ENCODE measurements at regions not wholly inside any gene's neighbourhood (a gene's known extent, or its start where the extent isn't known, plus 50 kb on each side); places are given as distances from the start of the nearest gene placed in this dataset.

GRCh38 chr12:87782838-87783237 lies 246.4 kb downstream of the C12orf50 start:
- Histone ChIP-seq H3K4me1 (ENCODE audit: control insufficient read depth, insufficient read depth, low read length, poor library complexity, severe bottlenecking) (no peaks in the 10 kb centered on the region), H3K27ac (ENCODE audit: insufficient read depth, low read length, poor library complexity, severe bottlenecking) (no peak overlapping the region), H3K27me3 (ENCODE audit: control insufficient read depth, insufficient read depth, low read length) (no peaks in the 10 kb centered on the region), H3K9me3 (ENCODE audit: control insufficient read depth in 2 of 2, low read length in 2 of 2) (no peaks in the 10 kb centered on the region), H3K4me3 (ENCODE audit: low read depth, low read length) (no peak overlapping the region), H3K36me3 (ENCODE audit: control insufficient read depth, insufficient read depth, low read length) (no peaks in the 10 kb centered on the region)
- no peaks in the 10 kb centered on the region for H3K27me3 Mint-ChIP-seq
- ATAC-seq (ENCODE audit: low read depth in 2 of 2) (no peak), DNase-seq (no peak)
- H3K9me3 Mint-ChIP-seq: peaks cover 0 to 15% (median 2%) of the 10 kb centered on the region in 7 donors
- no peak overlapping the region for H3K27ac Mint-ChIP-seq
- H3K4me1 Mint-ChIP-seq: no peaks in the 10 kb centered on the region
- H3K36me3 Mint-ChIP-seq: no peaks in the 10 kb centered on the region
- no peak overlapping the region for H3K4me3 Mint-ChIP-seq

GRCh38 chr12:87779858-87780498 lies 249.2 kb downstream of the C12orf50 start:
- DNase-seq (no peak), ATAC-seq (ENCODE audit: low read depth in 2 of 2) (no peak)
- H3K4me3 Mint-ChIP-seq: no peak overlapping the region
- Histone ChIP-seq H3K9me3 (ENCODE audit: control insufficient read depth in 2 of 2, low read length in 2 of 2) (no peaks in the 10 kb centered on the region), H3K4me1 (ENCODE audit: control insufficient read depth, insufficient read depth, low read length, poor library complexity, severe bottlenecking) (no peaks in the 10 kb centered on the region), H3K27ac (ENCODE audit: insufficient read depth, low read length, poor library complexity, severe bottlenecking) (no peak overlapping the region), H3K36me3 (ENCODE audit: control insufficient read depth, insufficient read depth, low read length) (no peaks in the 10 kb centered on the region), H3K27me3 (ENCODE audit: control insufficient read depth, insufficient read depth, low read length) (no peaks in the 10 kb centered on the region), H3K4me3 (ENCODE audit: low read depth, low read length) (no peak overlapping the region)
- H3K27me3 Mint-ChIP-seq: no peaks in the 10 kb centered on the region
- peaks cover 0 to 12% (median 1%) of the 10 kb centered on the region in 7 donors for H3K9me3 Mint-ChIP-seq
- no peak overlapping the region for H3K27ac Mint-ChIP-seq
- H3K4me1 Mint-ChIP-seq: no peaks in the 10 kb centered on the region
- no peaks in the 10 kb centered on the region for H3K36me3 Mint-ChIP-seq

GRCh38 chr12:87779016-87779415 lies 250.2 kb downstream of the C12orf50 start:
- Mint-ChIP-seq H3K27ac (no peak overlapping the region), H3K27me3 (no peaks in the 10 kb centered on the region)

GRCh38 chr12:87778065-87778464 lies 251.1 kb downstream of the C12orf50 start:
- no peak overlapping the region for H3K27ac Mint-ChIP-seq
- no peaks in the 10 kb centered on the region for H3K4me1 ChIP-seq (ENCODE audit: control insufficient read depth, insufficient read depth, low read length, poor library complexity, severe bottlenecking)
- no peaks in the 10 kb centered on the region for H3K4me1 Mint-ChIP-seq
- H3K9me3 Mint-ChIP-seq: peaks cover 0 to 10% (median 4%) of the 10 kb centered on the region in 7 donors
- no peak overlapping the region for H3K4me3 Mint-ChIP-seq
- H3K9me3 ChIP-seq (ENCODE audit: control insufficient read depth in 2 of 2, low read length in 2 of 2): no peaks in the 10 kb centered on the region
- no peaks in the 10 kb centered on the region for H3K36me3 Mint-ChIP-seq
- no peak overlapping the region for H3K27ac ChIP-seq (ENCODE audit: insufficient read depth, low read length, poor library complexity, severe bottlenecking)
- no peak for DNase-seq
- ATAC-seq (ENCODE audit: low read depth in 2 of 2): no peak
- H3K27me3 ChIP-seq (ENCODE audit: control insufficient read depth, insufficient read depth, low read length): no peaks in the 10 kb centered on the region
- no peaks in the 10 kb centered on the region for H3K36me3 ChIP-seq (ENCODE audit: control insufficient read depth, insufficient read depth, low read length)
- no peak overlapping the region for H3K4me3 ChIP-seq (ENCODE audit: low read depth, low read length)
- H3K27me3 Mint-ChIP-seq: no peaks in the 10 kb centered on the region

More at GRCh38 chr12:87779016-87779415, 250.2 kb downstream of the C12orf50 start:
- no peaks in the 10 kb centered on the region for H3K36me3 Mint-ChIP-seq
- no peak overlapping the region for H3K4me3 Mint-ChIP-seq
- DNase-seq (no peak), ATAC-seq (ENCODE audit: low read depth in 2 of 2) (no peak)
- H3K4me3 ChIP-seq (ENCODE audit: low read depth, low read length): no peak overlapping the region
- no peaks in the 10 kb centered on the region for H3K4me1 ChIP-seq (ENCODE audit: control insufficient read depth, insufficient read depth, low read length, poor library complexity, severe bottlenecking)
- no peak overlapping the region for H3K27ac ChIP-seq (ENCODE audit: insufficient read depth, low read length, poor library complexity, severe bottlenecking)
- H3K4me1 Mint-ChIP-seq: no peaks in the 10 kb centered on the region
- no peaks in the 10 kb centered on the region for H3K27me3 ChIP-seq (ENCODE audit: control insufficient read depth, insufficient read depth, low read length)
- no peaks in the 10 kb centered on the region for H3K36me3 ChIP-seq (ENCODE audit: control insufficient read depth, insufficient read depth, low read length)
- H3K9me3 Mint-ChIP-seq: peaks cover 0 to 12% (median 4%) of the 10 kb centered on the region in 7 donors
- no peaks in the 10 kb centered on the region for H3K9me3 ChIP-seq (ENCODE audit: control insufficient read depth in 2 of 2, low read length in 2 of 2)

GRCh38 chr12:87775784-87776183 lies 253.4 kb downstream of the C12orf50 start:
- no peak overlapping the region for H3K27ac ChIP-seq (ENCODE audit: insufficient read depth, low read length, poor library complexity, severe bottlenecking)
- H3K36me3 ChIP-seq (ENCODE audit: control insufficient read depth, insufficient read depth, low read length): no peaks in the 10 kb centered on the region
- Mint-ChIP-seq H3K4me1 (no peaks in the 10 kb centered on the region), H3K27ac (no peak overlapping the region), H3K27me3 (no peaks in the 10 kb centered on the region), H3K4me3 (no peak overlapping the region), H3K9me3 (peaks cover 0 to 9% (median 2%) of the 10 kb centered on the region in 7 donors), H3K36me3 (no peaks in the 10 kb centered on the region)
- no peak overlapping the region for H3K4me3 ChIP-seq (ENCODE audit: low read depth, low read length)
- DNase-seq (no peak), ATAC-seq (ENCODE audit: low read depth in 2 of 2) (no peak)
- H3K27me3 ChIP-seq (ENCODE audit: control insufficient read depth, insufficient read depth, low read length): no peaks in the 10 kb centered on the region
- H3K4me1 ChIP-seq (ENCODE audit: control insufficient read depth, insufficient read depth, low read length, poor library complexity, severe bottlenecking): no peaks in the 10 kb centered on the region
- no peaks in the 10 kb centered on the region for H3K9me3 ChIP-seq (ENCODE audit: control insufficient read depth in 2 of 2, low read length in 2 of 2)

- Mint-ChIP-seq H3K36me3 (no peaks in the 10 kb centered on the region), H3K9me3 (peaks cover 0 to 7% (median 3%) of the 10 kb centered on the region in 7 donors), H3K4me1 (no peaks in the 10 kb centered on the region), H3K27ac (no peak overlapping the region), H3K27me3 (no peaks in the 10 kb centered on the region), H3K4me3 (no peak overlapping the region)
- Histone ChIP-seq H3K4me1 (ENCODE audit: control insufficient read depth, insufficient read depth, low read length, poor library complexity, severe bottlenecking) (no peaks in the 10 kb centered on the region), H3K4me3 (ENCODE audit: low read depth, low read length) (no peak overlapping the region), H3K36me3 (ENCODE audit: control insufficient read depth, insufficient read depth, low read length) (no peaks in the 10 kb centered on the region), H3K9me3 (ENCODE audit: control insufficient read depth in 2 of 2, low read length in 2 of 2) (no peaks in the 10 kb centered on the region), H3K27me3 (ENCODE audit: control insufficient read depth, insufficient read depth, low read length) (no peaks in the 10 kb centered on the region), H3K27ac (ENCODE audit: insufficient read depth, low read length, poor library complexity, severe bottlenecking) (no peak overlapping the region)
- DNase-seq (no peak), ATAC-seq (ENCODE audit: low read depth in 2 of 2) (no peak)
Observed at GRCh38 chr12:87775051-87775450, 254.2 kb downstream of the C12orf50 start.

GRCh38 chr12:87772401-87772800 lies 256.8 kb downstream of the C12orf50 start:
- no peak for ATAC-seq (ENCODE audit: low read depth in 2 of 2)
- Histone ChIP-seq H3K4me3 (ENCODE audit: low read depth, low read length) (no peak overlapping the region), H3K27ac (ENCODE audit: insufficient read depth, low read length, poor library complexity, severe bottlenecking) (no peak overlapping the region), H3K36me3 (ENCODE audit: control insufficient read depth, insufficient read depth, low read length) (no peaks in the 10 kb centered on the region), H3K9me3 (ENCODE audit: control insufficient read depth in 2 of 2, low read length in 2 of 2) (no peaks in the 10 kb centered on the region), H3K27me3 (ENCODE audit: control insufficient read depth, insufficient read depth, low read length) (no peaks in the 10 kb centered on the region), H3K4me1 (ENCODE audit: control insufficient read depth, insufficient read depth, low read length, poor library complexity, severe bottlenecking) (no peaks in the 10 kb centered on the region)
- Mint-ChIP-seq H3K36me3 (no peaks in the 10 kb centered on the region), H3K27ac (no peak overlapping the region), H3K4me1 (no peaks in the 10 kb centered on the region), H3K27me3 (no peaks in the 10 kb centered on the region), H3K4me3 (no peak overlapping the region), H3K9me3 (peaks cover 0 to 7% (median 4%) of the 10 kb centered on the region in 7 donors)
- DNase-seq: no peak

- Histone ChIP-seq H3K9me3 (ENCODE audit: control insufficient read depth in 2 of 2, low read length in 2 of 2) (no peaks in the 10 kb centered on the region), H3K36me3 (ENCODE audit: control insufficient read depth, insufficient read depth, low read length) (no peaks in the 10 kb centered on the region), H3K27me3 (ENCODE audit: control insufficient read depth, insufficient read depth, low read length) (no peaks in the 10 kb centered on the region), H3K4me3 (ENCODE audit: low read depth, low read length) (no peak overlapping the region), H3K27ac (ENCODE audit: insufficient read depth, low read length, poor library complexity, severe bottlenecking) (no peak overlapping the region), H3K4me1 (ENCODE audit: control insufficient read depth, insufficient read depth, low read length, poor library complexity, severe bottlenecking) (no peaks in the 10 kb centered on the region)
- no peak overlapping the region for H3K27ac Mint-ChIP-seq
- H3K36me3 Mint-ChIP-seq: no peaks in the 10 kb centered on the region
- H3K27me3 Mint-ChIP-seq: no peaks in the 10 kb centered on the region
- DNase-seq: no peak
- no peak overlapping the region for H3K4me3 Mint-ChIP-seq
- H3K4me1 Mint-ChIP-seq: no peaks in the 10 kb centered on the region
- peaks cover 0 to 12% (median 4%) of the 10 kb centered on the region in 7 donors for H3K9me3 Mint-ChIP-seq
- ATAC-seq (ENCODE audit: low read depth in 2 of 2): no peak
Observed at GRCh38 chr12:87768501-87769287, 260.5 kb downstream of the C12orf50 start.
